ENCODE measurements at regions not wholly inside any gene's neighbourhood (a gene's known extent, or its start where the extent isn't known, plus 50 kb on each side); places are given as distances from the start of the nearest gene placed in this dataset.

GRCh38 chr5:53783624-53784228 is 223.3 kb downstream of the NDUFS4 start:
- TF ChIP-seq CTCF (IDR thresholded peaks at IDR 0.05) (no peak), POLR2A (IDR thresholded peaks at IDR 0.05) (no peak)
